NCI-H2171 treated with DMSO at 0.1 percent for 48 hours (cell line): ENCODE measurements at regions not wholly inside any gene's neighbourhood (a gene's known extent, or its start where the extent isn't known, plus 50 kb on each side); places are given as distances from the start of the nearest gene placed in this dataset.
"Not testable (repeated sequence)": the region's sequence is repeated elsewhere in the genome, so short reads cannot be mapped to it uniquely, and the experiment has no call there.

Source experiments
- DNase-seq: peaks from one replicate; lab custom pipeline; 2025; lab: John Stamatoyannopoulos, UW

DNA sequence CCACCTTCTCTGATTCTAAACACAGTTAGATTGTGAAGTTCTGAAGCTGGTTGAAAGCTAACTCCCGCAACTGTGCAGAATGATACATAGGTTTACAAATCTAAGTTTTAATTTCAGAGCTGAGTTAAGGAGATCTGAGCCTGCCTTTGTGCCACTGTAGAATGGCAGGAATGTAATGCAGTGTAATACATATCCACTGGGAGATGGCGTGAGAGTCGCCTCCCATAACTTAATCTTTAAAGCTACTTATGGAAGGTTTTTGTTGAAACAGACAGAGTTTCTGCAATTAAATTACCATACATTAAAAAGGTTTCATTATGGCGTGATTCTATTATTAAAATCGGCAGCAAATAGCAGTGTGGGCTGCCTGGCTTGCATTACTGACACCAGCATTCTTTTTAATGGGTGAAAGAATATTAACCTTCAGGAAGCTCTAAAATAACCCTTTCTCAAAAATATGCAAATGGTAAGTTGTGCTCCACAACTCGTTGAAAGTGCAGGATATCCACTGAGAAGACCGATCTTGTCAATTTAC, 257.4 kb downstream of the OLFM4 start:
- DNase-seq = no peak

DNA sequence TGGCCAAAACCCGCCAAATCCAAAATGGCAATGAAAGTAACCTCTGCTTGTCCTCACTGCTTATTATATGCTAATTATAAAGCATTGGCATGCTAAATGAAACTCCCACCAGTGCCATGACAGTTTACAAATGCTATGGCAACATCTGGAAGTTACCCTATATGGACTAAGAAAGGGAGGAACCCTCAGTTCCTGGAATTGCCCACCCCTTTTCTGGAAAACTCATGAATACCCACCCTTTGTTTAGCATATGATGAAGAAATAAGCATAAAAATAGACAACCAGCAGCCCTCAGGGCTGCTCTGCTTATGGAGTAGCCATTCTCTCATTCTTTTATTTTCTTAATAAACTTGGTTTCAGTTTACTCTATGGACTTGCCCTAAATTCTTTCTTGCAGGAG, 269.8 kb downstream of the OLFM4 start:
- DNase-seq = no peak

DNA sequence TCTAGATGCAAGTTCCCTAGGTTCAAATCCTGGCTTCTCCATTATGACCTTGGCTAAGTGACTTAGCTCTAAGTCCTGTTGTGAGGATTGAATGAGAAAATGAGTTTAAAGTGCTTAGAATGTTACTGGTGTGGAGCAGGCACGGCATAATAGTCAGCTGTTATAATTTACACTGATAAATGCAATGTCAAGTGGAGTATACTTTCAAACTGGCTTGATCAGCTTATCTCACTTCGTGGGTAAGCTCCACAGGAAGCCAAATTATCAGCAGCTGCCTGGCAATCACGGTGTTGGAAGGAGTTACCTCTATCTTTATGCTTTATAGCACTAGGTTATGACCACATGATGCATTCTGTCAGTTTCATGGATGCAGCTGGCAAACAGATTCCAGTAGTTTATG, 272.8 kb downstream of the OLFM4 start:
- DNase-seq = no peak

DNA sequence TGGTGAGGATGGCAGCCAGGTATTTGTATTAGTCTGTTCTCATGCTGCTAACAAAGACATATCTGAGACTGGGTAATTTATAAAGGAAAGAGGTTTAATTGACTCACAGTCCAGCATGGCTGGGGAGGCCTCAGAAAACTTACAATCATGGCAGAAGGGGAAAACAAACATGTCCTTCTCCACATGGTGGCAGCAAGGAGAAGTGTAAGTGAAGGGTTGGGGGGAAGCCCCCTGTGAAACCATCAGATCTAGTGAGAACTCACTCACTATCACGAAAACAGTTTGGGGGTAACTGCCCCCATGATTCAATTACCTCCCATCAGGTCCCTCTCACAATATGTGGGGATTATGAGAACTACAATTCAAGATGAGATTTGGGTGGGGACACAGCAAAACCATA, 276.8 kb downstream of the OLFM4 start:
- DNase-seq = not testable (repeated sequence)

DNA sequence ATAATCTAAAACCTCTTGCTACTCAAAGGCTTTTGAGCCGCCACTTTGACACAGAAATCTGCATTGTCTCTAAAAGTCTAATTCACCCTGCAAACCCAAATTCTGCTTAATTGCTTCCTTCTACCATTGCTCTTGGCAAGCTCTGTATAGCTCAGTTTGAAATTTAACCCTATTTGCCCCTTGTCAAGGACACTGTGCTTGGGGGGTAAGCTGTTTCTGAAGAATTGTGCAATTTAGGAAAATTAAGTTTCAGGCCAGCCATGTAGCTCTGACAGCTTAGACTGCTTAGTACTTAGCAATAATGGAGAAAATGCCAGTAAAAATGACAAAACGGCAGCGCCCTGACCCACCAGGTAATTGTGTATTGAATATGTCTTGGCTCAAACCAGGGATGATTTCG, 282.2 kb downstream of the OLFM4 start:
- DNase-seq = no peak

DNA sequence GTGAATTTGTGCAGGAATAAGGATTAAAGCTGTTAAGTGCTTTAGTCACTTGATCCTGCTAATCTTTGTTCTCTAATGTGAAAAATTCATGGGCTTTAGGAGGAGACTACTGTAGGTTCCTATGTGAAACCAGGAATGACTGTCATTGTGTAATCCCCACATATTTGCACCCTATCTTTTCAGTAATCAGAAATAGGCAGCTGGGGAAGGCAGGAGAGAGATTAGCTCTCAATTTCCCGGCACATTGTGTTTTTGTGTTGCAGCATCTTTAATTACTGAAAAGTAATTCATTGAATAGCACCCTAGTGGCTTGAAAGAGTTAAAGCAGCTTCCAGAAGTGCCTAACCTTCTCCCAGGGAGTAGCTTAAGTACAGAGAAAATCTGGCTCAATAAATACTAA, 282.9 kb downstream of the OLFM4 start:
- DNase-seq = no peak

DNA sequence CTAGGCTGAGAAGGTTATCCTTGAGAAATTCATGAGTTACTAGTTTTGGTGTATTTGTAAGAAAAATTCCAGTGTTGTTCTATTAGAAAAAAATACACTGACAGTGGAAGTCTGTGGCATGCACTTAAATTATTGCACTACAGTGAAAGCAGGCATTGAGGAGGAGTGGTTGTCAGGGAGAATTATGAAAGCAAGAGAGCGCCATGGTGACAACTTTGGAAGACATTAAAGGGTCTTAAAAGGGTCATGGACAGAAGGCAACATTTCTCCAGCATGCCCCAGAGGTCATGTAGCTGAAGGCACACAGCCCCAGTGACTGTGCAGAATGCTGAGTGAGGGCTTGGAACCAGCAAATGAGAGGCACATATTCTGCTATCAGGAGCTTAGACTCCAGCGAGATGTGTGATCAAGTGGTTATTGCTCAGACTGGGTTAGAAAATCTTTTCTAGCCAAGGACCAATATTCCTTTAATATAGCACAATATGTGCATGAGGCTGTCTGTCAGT, 292.7 kb downstream of the OLFM4 start:
- no peak for DNase-seq

DNA sequence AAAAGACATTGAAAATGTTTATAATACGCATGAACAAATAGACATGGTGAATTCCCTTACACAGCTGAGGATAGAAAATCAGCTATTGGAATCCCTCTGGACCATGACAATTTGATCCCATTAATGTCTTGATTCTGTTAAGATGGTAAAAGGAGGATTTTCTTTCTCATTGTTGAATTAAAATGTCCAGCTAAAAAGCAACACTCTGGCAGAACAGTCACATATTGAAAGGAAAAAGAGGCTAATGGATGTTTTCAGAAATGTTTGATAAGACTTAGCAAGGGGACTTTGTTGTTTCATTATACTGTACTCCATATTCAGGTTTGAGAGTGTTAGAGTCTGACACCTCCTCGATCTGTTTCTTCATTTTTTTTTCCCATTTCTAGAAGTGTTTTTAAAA, 296.0 kb downstream of the OLFM4 start:
- no peak for DNase-seq

DNA sequence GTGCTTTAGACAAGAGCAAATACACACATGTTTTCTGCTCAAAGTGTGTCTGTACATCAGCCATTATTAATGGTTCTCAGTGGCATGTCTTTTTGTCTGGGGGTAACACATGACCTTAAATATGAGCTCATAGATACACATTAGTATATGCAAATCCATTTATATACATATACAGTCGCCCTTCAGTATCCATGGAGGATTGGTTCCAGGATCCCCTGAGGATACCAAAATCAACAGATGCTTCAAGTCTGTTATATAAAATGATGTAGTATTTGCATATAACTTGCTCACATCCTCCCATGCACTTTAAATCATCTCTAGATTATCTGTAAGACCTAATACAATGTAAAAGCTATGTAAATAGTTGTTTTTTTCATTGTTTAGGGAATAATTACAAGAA, 298.1 kb downstream of the OLFM4 start:
- no peak for DNase-seq

DNA sequence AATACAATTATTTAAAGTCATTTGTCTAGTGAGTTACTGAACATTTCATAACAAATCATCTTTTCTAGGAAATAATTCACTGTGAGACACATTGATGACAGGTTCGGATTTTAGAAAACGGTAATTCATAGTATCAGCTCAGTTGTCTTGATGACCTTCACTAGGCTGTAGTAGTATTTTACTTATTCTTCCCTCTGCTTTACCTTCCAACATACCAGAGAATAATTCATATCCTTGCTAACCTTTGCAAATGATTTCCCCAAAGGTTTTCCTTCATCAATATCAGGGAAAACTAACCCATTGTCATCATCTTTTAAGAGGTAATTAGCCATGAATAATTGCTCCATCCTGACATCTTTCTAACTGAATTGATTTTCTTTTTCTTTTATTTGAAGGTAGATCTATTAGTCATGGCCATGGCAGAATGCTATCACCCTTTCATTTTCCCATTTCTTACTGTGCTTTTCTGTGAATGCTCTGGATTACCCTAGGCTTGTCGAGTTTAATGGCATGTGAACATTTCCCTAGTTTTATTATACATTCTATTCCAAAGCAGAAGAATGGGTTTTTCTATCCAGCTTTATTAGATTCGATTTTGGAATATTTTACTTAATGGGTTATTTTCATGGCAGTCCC, 299.2 kb downstream of the OLFM4 start:
- DNase-seq = no peak

DNA sequence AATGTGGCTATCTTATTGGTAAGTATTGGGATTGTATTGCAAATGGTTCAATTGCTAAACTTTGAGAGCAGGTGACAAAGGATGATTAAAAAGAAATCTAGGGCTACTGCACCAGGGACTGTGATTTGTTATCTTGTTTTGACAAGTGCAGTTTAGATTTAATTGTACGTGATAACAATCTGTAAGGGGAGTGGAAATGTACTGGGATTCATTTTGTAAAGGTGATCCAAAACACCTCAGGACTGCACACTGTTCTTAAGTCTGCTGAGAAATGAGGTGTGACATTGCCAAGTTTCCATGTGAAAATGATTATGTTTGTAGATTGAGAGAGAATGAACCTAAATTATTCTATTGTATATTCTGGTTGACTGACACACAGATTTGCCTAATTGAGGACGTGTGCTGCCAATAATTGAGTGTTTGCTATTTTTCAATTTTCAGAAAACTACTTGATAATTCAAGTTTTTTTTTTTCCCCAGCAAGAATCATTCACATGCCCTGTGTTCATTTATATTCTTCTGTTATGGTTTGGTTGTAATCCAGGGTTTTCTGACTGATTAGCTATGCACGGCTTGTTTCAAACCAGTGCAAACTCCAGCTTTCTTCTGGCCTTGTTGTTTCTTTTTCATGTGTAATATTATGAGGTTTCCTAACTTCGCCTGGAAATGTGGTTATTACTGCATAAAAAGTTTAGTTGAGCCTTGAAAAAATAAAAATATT, 308.0 kb downstream of the OLFM4 start:
- no peak for DNase-seq

DNA sequence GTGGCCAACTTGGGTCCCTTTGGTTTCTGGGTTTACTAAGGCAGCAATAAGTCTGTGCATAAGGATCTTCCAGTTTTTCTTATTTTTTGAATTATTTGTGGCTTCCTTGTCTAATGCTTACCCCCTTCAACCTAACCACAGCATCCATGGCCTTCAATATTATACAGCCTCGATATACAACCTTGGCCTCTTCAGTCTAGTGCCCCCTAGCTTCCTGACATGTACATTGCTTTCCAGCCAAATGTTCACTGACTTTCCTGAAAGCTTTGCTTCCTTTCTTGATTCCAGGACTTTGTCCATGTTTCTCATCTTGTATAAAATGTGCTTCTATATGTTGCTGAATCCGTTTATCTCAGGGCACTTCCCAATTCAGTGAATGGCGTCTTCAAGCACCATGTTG, 310.1 kb downstream of the OLFM4 start:
- no peak for DNase-seq

DNA sequence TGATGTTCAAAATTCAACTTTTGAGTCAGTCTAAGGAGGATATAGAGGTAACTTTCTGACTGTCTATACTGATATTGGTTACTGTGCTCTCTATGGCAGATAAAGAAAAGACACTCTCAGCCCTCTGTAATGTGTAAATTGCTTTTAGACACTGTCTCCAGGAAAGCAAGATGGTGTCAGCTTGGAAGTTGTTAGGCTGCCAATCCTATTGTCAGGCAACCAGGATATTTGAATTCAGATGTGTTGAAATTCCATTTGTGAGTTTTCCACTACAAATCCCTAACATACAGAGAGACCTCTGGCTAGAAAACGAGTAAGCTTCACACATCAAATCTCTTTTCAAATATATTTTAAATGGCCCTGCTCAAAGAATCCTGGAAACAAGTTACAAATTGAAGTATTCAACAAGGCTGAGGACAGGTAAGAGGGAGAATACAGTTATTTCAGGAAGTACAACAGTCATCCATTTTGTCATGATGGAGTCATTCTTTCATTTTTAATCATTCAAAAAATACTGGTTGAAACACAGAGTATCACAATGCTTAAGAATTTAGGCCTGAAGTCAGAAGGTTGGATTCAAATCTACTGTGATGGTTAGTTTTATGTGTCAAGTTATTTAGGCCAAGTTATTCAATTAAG, 312.0 kb downstream of the OLFM4 start:
- no peak for DNase-seq

DNA sequence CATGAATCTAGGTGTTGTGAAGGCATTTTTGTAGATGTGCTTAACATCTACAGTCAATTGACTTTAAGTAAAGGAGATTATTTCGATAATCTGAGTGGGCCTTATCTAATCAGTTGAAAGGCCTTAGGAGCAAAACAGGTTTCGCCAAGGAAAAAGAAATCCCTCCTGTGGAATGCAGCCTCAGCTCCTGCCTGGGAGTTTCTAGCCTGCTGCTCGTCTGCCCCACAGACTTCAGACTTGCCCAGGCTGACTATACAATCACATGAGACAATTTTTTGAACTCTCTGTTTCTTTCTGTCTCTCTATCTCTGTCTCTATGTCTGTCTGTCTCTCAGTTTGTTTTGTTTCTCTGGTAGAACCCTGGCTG, 312.5 kb downstream of the OLFM4 start:
- no peak for DNase-seq

DNA sequence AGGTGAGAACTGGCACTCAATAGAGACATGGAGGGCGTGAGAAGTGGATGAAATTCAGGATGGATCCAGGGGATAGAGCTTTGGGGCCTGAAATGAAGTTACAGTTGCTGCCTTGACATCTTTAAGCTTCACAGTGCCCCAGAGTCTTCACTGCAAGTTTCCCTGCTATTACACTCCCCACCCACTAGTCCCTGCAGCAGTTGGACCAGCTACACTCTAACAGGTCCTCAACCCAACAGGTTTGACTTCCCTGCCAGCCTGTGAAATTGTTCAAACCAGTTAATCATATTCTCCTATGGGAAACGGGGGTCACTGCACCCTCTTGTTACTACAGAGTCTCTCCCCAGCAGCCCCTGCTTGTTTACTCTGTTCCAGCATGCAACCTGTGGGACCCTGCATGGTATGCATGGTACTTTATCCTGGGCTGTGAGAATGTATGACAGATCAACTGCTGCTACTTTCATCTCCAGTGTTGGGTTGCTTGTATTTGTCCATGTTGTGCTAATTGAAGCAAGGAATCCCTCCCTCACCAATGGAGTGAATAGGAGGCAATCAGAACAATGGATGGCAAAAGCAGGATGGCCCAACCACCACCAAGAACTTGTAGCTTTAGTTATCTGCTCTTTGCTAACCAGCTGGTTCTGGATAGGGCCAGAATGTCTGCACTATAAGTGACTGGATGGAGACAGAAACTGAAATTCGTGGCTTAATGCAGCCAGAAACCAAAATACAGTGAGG, 314.2 kb downstream of the OLFM4 start:
- DNase-seq = no peak

DNA sequence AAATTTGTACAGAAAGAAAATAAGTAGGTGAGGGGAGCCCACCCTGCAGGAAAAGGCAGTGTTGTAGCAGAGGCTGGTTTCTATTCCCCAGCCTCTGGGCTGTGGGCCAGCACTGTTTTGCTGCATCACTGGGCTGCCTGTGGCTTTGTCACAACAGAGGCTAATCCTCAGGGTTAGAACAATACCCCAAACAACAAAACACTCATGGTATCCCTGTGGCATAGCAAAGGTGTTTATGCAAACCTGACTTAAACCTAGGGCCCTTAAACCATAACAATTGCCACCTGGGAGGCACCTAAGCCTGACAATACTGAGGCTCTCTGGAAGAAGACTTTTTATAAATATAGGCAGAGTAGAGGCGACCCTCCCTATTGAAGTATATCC, 314.7 kb downstream of the OLFM4 start:
- DNase-seq = no peak

DNA sequence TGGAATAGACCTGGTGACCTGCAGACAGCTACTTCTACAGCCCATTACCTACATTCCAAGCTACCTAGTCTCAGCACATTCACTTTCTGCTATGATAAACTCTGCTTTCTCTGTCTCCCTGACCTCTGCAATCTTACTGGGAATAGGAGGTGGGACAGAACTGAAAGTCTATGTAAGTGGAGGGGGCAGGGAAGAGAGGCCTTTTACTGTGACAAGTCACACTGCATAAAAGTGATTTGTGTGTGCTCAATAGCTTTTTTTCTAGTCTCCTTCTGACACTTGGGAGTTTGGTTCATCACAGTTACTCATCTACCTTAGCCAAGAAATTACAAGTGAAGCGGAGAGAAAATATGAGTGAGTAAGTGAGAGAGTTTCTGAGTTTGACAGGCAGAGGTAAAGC, 322.4 kb downstream of the OLFM4 start:
- DNase-seq = no peak

DNA sequence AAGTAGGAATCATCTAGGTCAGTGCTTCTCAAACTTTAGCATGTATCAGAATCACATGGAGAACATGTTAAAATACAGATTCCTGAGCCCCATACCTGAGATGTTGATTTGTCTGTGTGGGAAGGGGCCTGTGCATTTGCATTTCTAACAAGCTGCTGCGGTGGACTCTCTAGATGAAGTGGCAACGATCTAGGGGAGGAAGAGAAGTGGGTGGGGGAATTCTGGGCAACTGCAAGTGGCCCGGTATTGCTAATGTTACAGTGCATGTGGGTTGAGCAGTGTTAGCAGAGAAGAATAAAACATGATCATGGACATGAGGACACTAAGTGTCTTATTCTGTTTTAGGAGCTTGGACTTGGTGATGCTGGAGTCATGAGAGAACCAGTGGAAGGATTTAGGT, 329.0 kb downstream of the OLFM4 start:
- no peak for DNase-seq

DNA sequence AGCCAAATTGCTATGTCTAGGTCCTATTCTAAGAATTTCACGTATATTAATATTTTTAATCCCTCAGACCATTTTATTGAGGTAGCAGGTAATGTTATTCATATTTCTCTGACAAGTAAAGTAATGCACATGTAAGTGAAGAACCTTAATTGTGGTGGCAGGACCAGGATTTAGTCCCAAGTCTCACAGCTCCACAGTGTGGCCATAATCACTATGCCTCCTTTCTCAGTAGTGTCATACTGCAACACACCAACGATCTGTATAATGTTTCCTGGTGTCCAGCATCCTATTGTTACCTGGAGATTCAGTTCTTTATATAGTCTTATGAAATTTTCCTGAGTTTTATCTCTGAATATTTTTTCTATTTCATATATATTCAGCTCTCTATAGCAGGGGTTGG, 340.3 kb downstream of the OLFM4 start:
- DNase-seq = no peak

DNA sequence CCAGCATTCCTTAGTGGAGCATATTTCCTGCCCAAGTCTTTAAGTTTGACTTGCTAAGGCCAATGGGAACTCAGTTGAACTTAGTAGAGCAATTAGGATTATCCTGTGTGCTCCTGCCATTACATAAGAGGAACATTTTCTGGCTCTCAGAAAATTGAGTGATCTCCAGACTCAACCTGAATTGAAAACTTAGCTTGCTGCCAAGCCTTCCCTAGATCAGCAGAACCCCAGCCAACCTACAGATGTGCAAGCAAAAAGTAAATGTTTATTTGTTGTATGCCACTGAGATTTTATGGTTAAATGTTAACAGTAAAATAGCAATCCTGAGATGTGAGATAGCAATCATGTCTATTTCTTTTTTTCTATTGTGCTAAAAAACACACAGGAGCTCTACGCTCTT, 350.9 kb downstream of the OLFM4 start:
- no peak for DNase-seq

DNA sequence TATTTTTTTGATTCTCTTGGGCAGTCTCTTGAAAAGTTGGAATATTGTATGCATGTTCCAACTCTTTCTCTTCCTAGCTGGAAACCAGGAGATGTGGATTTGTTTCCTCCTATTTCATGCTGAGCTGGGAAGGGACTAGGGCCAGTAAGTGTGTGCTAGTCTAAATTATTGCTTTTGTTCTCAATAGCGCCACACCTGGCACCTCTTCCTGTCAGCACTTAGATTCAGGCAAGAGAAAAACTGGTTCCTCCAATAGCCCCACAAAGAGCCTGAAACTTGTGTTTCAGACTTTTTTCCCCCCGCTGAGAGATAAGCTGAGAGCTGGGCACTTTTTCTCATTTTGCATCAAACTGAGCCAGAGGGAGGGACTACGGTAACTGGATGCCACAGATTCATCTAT, 353.4 kb downstream of the OLFM4 start:
- DNase-seq = no peak

DNA sequence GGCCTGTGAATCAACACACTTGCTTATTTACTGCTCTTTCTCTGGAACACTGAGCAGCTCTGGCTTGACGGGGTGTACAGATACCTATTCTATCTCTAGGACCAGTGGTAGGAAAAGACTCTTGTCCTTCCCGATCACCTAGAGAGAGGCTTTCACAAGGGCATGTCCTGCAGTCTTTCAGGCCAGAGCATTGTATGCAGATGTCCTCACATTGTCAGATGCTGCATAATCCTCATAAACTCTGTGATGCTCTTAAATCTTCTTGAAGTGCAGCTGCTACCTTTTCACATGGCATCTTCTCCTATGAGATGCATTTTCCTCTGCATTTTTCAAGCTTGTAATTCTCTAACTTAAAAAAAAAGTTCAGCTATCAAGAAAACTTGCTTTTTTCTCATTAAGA, 369.4 kb downstream of the OLFM4 start:
- no peak for DNase-seq

DNA sequence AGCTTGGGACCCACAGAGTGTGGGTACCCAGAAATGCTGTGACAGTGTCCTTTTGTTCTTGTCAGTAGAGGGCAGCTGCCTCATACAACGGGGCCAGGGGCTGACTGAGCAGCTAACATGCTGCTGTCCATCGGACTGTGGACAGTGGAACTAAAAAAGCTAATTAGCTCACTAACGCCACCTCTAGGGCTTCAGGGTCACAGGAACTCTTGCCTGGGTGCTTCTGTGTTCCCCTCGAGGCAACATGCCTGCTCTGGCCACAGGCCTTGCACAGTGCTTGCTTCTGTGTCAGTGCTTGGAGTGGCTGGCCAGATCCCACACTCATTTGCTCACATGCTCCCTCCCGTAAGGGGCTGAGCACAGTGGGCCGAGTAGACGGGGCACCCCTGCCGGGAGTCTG, 377.0 kb downstream of the OLFM4 start:
- DNase-seq = no peak
